Femur (tissue), 1 donor: ENCODE measurements at regions not wholly inside any gene's neighbourhood (a gene's known extent, or its start where the extent isn't known, plus 50 kb on each side); places are given as distances from the start of the nearest gene placed in this dataset.
"Not testable (repeated sequence)": the region's sequence is repeated elsewhere in the genome, so short reads cannot be mapped to it uniquely, and the experiment has no call there.

ENCODE experiments used
- DNase-seq: peaks from one replicate; pipeline ENCODE4 v3.0.0-alpha.2; 2017

DNA sequence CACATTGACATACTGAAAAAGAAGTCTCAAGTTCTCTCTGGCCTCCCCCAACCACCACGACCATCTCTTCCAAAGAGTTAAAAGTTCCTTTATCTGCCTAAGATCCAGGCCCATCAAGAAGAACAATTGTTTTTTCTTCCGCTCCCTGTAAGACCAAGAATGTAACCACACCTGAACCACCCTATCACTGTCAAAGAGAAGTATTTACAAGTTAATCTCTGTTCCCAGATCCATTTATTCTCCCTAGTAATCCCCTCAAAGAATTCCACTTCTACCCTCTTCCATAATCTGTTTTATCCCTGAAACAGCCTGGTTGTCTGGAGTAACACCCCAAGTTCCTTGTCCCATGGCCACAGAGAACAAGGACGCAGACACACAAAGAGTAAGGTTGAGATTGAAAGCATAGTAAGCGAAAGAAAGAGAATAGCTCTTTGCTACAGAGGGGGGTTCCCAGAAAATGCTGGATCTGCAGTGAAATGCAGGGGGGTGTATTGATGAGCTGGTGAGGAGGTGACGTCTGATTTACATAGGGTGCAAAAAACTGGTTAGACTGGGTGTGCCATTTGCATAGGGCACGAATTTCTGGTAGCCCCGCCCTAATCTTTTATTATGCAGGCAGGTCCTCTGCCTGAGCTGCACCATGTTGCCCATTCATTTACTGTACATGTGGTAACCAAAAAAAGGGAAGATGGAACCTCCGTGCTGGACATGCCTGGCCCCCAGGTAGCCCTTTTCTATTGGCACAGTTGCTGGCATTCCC lies 122.0 kb downstream of the SKIDA1 start:
- no peak for DNase-seq

DNA sequence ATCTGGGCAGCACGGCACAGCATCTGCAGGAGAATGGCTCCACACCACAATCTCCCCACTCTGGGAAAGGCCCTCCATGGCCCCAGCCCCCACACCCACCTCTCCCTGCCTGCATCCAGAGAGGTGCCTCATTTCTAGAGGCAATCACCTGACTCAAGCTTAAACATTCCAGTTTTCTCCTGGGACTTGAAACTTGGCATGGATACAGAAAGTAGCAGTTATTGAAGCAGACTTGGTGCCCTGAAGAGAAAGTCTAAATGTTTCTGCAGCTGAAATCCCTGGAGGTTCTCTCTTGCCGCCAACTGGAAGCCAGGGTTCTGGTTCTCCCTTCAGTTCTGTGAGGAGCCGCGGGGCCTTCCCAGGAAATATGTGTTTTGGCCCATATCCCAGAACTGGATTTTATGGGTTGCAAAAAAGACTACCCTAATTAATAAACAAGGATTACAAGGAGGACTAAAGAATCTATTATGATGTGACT lies 122.8 kb downstream of the SKIDA1 start:
- DNase-seq = no peak

DNA sequence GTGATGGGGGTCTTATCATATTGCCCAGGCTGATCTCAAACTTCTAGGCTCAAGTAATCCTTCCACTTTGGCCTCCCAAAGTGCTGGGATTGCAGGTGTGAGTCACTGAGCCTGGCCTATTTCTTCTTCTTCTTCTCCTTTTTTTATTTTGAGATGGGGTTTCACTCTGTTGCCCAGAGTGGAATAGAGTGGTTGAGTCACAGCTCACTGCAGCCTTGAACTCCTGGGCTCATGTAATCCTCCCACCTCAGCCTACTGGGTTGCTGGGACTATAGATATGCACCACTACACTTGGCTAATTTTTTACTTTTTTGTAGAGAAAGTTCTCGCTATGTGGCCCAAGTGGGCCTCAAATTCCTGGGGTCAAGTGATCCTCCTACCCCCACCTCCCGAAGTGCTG lies 124.3 kb downstream of the SKIDA1 start:
- no peak for DNase-seq

DNA sequence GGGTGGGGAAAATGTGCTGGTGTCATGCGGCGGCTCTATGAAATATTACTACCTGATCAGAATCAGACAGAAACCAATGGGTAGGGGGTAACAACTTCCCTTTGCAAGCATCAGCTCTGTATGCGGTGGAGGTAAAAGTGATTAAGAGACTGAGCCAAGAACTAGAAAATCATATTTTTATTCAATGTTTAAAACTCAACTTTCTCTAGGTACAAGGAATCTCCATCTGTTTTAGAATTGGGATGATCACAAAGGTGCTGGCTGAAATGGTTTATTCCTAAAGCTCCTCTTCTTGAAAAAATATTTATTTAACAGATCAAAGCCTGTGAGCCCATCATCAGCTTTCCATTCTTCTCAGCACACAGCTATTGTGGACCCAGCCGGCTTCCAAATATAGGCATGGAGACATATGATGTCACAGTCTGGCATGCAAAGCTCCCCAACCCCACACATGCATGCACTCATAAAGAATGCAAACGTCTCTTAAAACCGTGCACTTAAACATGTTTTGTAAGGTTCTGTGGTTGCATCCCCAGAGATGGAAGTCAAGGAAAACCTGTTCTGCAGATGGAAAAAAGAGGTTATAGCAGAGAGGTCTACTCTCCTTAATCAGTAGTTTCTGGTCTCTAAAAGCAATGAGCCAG lies 126.0 kb downstream of the SKIDA1 start:
- peak; percentile 89 for DNase-seq

DNA sequence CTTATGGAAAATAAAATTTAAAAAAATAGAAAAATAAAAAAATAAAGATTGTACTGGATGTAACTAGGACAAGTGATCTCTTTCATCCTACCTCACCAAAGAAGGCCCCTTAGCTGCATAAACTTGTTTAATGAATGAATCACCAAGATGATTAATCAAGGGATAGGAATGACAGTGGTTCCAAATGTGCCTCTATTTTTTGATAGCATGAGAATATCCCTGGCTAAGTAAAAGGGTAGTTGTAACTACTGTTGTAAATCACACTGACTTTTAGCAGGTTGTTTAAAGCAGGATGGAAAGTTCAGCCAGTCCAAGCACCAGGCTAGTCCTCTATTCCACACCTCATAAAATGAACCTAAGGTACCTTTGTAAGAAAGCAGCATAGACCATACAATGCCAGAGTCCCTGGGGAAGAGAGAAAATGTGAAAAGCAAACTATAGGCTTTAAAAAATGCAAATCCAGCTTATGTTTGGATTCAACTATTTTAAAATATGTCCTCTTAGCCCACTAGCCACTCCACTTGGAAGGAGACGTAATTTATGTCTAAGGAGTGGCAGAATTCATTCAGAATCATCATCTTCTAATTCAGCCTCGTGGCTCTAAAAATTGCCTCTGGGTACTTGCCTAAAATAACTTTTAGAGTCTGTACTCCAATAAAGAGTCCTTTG lies 126.8 kb downstream of the SKIDA1 start:
- no peak for DNase-seq

DNA sequence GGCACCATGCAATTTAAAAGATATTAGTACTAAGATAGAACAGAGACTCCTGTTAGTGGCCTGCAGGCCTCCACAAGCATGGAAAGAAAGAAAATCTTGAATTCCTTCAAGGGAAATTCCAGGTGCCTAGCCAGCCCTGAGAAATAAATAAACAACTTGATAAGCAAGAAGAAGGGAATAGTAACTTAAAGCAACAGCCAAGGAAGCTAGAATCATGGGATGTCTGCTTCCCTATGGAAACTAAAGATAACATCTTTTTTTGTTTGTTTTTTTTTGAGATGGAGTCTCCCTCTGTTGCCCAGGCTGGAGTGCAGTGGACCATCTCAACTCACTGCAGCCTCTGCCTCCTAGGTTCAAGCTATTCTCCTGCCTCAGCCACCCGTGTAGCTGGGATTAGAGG lies 128.6 kb downstream of the SKIDA1 start:
- no peak for DNase-seq

DNA sequence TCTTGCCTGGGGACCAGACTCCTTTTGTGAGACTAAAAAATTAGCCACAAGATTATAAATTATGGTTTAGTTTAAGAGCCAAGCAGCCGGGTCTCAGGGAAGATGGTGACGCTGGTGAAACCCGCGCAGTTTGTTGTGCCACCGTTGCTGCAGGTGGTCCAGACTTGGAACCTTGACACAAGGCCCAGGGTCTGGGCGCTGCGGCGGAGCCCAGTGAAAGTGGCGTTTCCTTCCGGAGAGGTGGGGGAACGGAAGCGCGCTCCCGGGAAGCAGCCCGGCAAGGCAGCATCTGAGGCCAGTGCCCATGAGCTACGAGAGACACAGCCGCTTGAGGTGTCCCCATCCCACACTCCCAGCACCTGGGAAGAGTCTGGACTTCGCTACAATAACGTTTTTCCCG lies 131.6 kb downstream of the SKIDA1 start:
- no peak for DNase-seq

DNA sequence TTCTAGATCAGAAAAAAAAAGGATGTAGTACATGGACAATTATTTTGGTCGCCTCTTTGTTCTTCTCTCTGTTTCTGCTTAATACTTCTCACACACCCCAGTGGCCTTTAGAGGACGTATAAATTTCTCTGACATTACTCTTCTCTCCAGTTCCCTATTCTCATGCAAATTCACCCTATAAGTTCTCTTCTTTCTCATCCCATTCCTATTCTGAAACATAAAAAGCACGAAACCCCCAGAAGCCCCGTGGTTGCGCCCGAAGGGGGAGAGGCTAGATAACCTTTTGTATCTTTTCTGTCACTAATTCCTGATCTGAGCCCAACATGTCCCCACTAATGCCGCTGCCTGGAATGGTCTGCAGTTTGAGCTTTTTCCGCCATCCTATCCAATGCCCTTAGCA lies 136.9 kb downstream of the SKIDA1 start:
- DNase-seq = no peak

DNA sequence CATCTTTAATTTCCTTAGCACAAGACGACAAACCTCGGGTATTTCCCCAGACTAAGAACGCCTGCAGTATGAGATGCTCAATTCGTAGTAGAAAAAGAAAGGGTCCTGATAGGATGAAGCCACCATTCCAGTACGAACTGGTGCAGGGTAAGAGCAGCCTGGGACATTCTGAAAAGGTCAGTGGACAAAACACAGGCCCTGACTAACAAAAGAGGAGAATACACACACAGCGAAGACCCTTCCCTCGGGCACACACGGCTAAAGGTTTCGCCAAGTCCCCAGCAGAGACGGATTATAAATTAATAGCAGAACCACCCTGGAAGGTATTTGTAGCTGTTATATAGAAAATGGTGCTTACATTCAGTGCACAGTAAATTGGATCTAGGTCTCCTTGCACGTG lies 137.6 kb downstream of the SKIDA1 start:
- no peak for DNase-seq

DNA sequence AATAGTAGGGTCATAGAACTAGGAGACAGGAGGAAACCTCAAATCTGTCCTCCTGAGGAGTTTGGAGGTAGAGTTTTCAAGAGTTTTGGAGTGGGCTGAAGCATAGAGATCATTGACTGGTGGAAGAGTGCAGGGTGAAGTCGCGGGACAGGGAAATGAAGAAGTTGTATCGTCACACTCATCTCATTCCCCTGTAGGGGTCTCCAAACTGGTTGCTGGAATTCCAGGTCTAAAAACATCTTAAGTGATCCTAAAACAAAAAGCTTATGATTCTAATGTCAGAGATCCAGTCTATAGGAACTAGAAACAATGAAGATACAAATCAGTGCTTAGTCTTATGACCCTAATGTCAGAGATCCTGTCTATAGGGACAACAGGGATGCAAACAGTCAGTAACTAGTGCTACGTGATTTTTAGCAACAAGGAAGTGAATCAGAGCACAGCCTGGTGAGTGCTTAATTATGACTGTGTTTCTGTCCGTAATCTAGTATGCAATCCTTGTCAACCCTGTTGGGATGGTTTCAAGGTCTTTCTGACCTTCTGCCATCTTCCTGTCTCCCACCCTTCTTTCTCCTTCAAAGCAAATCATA lies 139.4 kb downstream of the SKIDA1 start:
- DNase-seq = no peak

DNA sequence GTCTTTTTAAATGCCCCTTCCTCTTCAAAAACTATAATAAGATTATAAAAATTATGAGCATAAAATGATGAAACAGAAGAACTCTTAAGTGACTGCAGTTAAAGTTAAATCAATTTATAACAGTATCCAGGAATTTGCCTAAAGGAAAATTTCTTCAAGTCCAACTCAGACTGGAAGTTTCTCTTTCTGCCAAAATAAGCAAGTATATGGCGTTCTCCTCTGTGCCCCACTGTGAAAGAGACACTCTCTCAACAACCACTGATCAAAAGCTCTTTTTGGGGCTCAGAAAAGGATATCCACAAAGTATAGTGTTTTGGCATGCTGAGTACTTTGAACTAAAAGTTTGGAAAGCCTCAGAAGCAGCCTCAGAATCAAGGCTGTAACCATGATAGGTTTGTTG lies 139.9 kb downstream of the SKIDA1 start:
- DNase-seq = no peak

DNA sequence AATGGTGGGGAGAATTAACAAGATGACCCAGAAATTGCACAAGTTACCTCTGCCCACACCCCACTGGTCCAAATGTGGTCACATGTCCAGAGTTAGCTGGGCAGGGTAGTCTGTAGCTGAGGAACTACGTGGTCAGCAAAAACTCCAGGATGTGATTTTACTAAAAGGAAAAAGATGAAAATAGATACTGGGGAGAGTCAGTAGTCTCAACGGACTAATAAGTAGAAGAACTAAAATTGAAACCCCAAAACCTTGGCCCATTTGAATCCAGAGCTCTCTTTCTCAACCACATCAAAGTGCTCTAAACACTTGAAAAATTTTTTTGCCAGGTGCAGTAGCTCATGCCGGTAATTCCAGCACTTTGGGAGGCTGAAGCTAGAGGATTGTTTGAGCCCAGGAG lies 146.3 kb downstream of the SKIDA1 start:
- DNase-seq = no peak

DNA sequence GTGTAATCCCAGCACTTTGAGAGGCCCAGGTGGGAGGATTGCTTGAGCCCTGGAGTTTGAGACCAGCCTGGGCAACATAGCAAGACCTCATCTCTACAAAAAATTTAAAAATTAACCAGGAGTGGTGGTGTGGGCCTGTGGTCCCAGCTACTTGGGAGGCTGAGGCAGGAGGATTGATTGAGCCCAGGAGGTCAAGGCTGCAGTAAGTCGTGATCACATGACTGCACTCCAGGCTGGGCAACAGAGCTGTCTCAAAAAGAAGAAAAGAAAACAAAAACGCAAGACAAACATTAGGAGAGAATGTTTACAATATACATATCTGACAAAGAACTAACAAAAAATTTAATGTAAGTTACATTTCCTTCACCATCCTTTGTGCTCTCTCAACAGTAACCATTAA lies 150.2 kb downstream of the SKIDA1 start:
- DNase-seq = not testable (repeated sequence)

DNA sequence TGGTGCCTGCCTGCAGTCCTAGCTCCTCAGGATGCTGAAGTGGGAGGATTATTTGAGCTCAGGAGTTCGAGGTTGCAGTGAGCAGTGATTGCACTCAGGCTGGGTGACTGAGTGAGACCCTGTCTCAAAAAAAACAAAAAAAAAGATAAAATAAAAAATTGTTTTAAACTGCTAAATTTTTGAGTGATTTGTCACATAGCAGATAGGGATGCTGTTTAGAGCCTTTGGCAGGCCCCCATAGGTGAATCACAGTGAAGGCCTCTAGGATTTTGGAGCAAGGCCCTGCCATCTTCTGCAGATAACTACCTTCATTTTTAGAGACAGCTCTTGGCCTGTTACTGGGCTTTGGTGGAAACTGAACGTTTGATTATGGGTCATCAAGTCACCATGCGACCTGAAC lies 151.6 kb downstream of the SKIDA1 start:
- DNase-seq = not testable (repeated sequence)

DNA sequence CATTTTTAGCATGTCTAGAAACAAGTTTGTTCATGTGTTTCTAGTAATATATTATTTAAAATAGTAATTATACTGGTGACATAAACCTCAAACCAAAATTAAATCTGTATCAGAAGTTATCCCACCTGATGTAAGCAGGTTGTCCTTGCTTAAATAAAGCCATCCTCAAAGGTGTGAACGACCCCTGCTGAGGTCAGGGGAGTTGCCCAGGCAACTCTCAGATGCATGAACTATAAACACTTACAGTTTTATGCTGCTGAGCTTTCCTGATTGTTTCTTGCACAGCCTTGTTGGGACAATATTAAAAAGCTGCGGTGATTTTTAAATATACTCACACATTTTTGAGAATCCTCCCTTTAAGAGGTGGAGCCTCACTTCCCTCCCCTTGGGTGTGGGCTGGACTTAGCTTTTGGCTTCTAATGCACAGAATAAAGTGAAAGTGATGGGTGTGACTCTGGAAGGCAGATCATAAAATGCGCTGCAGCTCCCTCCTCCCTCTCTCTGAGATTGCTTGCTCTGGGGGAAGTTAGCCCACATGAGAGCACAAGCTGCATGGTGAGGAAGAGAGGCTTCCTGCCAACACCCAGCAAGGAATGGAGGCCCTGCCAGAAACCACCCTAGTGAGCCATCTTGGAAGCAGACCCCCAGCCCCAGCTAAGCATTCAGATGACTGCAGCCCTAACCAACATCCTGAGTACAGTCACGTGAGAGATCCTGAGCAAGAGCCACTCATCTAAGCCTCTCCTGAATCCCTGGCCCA lies 152.7 kb downstream of the SKIDA1 start:
- DNase-seq = peak; percentile 82

DNA sequence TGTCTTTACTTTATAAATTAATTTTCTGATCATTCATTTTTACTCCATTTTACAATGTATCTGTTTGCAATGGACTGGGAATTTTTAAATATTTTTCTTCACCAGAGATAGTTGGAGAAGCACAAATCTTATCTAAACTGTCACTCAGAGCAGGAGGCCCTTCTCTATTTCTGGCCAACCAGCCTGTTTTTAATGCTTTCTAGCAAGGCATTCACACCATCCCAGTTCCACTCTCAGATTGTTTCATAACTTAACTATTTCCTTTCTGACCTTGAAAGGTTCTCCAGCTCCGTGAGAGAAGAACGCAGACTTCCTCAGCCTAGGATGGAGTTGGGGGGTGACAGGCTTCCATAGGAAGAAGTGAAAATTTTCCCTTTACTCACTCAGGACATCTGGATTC lies 155.8 kb downstream of the SKIDA1 start:
- no peak for DNase-seq

DNA sequence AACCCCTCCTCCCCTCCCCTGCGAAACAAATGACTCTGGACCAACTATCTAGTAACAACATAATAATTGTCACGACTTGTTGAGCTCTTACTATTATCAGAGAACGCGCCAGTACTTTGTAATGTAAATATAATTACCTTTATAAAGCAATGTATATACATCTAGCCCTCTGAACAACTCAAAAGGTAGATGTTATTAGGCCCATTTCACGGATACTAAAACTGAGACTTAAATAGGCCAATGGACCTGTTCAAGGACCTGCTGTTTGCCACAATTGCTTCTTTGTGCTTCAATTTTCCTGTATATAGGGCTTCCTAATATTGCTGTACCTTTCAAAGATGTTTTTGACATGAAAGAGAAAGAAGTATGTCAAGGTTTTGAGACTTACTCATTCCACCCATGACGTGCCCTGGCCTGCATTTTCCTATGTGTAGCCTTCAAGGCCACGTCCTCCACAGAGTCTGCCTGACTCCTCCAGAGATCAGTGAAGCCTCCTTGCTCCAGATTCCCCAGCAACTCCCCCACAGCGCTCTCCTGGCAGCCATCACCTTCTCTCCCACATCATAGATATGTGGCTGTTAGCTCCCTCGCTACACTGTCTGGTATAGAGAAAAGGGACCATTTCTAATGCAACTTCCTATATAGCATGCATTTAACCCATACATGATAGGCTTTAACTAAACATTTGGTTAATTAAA lies 156.6 kb downstream of the SKIDA1 start:
- no peak for DNase-seq

DNA sequence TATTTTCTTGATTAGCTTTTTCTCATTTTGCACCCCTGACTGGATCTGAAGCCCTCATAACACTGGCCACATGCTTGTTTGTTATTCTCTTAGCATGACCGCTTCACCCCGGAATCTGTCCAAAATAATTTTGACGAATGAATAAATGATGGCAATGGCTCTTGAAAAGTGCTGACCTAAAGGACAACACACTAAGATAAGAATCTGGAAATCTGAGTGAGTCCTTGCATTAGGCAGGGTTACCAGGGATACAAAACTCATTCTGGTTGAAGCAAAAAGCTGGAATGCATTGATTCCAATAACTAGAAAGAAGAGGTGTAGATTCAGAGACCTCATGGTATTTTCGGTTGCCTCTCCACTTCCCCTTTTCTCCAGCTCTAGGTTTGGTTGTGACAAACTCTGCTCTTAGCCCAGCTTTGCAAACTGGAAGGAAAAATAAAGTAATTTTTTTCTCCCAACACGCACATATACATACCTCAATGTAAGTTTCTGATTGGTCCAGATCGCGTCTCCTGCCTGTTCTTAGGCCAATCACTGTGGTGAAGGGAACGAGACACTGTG lies 157.4 kb downstream of the SKIDA1 start:
- DNase-seq = no peak

DNA sequence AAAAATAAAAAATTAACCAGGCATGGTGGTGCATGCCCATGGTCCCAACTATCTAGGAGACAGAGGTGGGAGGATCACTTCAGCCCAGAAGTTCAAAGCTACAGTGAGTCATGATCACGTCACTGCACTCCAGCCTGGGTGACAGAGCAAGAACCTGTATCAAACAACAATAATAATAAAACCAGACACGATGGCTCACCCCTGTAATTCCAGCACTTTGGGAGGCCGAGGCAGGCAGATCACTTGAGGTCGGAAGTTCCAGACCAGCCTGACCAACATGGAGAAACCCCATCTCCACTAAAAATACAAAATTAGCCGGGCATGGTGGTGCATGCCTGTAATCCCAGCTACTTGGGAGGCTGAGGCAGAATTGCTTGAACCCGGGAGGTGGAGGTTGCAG lies 159.4 kb downstream of the SKIDA1 start:
- not testable (repeated sequence) for DNase-seq

DNA sequence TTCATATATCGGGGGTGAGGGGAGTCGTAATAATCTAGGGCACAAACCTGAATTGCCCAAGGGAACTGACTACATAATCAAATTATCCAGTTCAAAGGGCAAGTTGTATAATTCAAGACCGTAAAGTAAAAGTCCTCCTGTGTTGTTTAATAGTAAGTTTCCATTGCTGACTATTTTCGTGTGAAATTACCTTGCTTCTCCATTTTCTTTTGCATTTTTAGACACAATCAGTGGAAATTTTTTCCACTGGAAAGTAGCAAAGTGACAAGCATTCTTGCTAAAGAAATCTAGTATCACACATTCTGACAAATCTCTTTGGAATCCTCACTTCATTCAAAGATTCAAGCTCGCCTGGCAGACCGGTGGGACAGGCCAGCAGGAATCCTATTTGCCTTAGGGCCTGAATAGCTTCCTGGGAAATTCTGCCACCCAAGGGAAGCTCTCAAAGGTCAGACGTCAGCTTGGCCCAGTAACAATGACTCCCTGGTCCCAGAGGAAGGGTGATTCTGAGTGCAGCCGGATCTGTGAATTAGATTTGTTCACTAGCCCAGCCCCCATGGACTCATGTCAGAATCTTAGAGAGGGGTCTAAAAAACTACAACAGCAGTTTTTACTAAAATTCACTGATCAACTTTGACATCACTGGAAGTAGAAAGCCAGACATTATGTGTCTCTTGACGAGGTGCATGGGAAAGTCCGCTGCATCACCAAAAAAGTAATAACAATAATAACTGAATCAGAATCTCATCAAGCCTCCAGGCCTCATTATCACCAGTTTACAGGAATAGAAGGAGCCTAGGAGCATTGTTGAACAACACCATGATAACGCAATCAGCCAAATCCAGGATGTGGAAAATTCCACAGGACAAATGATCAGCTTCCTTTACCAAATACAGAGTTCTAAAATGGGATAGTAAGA lies 161.0 kb downstream of the SKIDA1 start:
- peak; percentile 55 for DNase-seq

DNA sequence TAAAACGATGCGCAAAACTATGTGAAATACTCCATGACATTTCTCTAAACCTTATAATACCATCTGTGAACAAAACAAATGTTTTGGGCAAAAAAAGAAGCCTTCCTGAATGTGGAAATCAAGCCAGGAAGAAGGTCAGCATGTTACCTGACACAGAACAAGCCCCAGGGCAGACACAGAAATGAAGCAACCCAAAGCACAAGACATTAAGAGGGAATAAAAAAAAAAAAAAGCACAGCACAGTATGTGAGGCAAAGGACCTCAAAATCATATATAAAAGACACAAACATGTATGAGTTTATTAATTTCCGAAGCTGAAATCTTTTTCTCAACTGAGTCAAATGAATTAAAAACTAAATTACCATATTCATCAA lies 161.8 kb downstream of the SKIDA1 start:
- no peak for DNase-seq
